HG03460 (cell line): ENCODE measurements at regions not wholly inside any gene's neighbourhood (a gene's known extent, or its start where the extent isn't known, plus 50 kb on each side); places are given as distances from the start of the nearest gene placed in this dataset.
"Not testable (repeated sequence)": the region's sequence is repeated elsewhere in the genome, so short reads cannot be mapped to it uniquely, and the experiment has no call there.

Source experiments
- ATAC-seq: cut with Tn5 transposase; IDR thresholded peaks from one replicate; pipeline ENCODE4 v1.9.1; 2021; ENCODE audit not compliant: unreplicated experiment

DNA sequence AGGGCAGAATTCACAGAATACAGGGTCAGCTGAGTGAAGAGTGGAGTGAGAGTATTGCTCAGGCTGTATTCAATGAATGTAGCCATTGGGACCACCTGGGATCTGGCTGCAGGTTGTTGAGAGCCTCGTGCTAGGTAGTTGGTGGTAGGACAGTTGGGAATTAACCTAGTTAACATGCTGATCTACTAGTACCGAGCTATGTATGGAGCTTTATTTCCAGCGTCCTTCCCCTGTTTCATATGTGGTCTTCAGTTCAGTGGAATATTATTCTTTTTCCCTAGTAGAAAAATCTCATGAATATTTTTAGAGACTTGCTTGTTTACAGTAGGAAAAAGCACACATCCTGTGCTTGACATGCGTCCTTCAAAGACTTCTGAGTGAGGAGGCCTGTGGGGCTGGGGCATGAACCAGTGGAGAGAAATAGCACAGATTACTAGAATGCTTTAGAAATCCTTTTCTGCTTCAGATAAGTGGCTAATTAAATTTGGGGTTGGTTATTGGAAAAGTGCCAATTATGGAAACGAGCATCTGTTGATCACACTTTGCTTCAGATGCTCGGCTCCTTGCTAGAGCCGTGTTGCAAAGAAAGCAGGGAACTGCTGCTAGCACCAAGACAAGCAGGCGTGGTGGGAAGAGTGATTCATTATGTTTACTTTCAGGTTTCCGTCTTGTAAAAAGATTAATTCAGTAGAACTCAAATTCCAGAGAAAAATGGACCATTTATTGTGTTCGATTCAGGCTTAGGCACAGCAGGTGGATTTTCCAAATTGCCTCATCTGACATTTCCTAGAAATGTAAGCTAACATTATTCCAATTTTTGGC lies 53.6 kb downstream of the ARF6 start:
- ATAC-seq, result no peak

DNA sequence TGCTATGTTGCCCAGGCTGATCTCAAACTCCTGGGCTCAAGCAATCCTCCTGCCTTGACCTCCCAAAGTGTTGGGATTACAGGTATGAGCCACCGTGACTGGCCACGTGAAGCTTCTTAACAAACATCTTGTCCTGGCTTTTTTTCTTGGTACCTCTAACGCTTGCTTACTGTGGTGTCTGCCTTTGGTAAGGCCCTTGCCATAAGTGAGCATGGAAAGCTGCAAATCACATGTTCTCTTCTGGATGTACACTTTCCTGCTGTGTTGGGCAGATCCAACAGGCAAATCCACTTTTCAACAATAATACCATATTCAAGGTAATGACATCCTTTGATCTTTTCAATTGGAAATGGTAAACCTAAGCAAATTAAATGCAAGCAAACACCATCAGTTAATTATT lies 54.6 kb downstream of the ARF6 start:
- ATAC-seq, result no peak

DNA sequence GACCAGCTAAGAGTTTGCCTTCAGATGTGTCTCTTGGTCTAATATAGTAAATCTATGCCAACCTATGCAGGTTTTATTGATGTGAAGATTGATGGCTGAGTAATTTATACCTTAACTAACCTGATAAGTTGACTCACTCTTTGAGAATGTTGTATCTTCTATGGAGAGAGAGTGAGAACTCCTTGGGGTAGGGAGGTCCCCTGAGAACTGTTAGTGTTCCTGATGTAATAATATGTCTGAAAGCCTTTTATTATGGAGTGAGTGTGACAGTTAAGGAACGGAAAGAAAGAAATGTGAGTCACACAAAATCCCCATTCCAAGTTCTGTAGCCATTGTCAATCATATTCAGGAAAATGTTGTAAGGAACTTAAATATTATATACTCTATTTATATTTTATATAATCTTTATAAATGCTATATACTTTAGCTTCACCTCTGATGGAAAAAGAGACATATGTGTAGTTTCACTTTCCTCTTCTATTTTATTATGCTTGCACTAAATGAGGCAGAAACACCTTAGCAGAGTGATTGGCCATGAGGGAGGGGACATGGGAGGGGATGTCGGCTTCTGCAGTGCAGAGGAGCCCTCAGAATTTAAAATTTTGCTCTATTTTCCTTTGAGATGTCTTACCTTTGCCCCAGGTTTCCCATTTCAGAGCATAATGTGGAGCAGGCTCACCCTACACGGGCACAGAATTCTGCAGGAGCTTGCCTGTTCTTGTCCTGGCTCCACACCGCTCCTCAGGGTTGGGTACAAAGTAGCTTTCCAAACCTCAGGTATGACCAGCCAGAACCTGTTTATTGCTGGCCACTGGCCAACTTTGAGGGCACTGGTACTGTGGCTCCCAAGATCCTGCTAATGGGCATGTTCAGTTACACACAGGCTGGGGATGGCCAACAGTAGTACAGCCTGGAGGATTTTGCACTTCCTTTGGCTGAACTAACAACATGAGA lies 57.7 kb downstream of the ARF6 start:
- no peak for ATAC-seq

DNA sequence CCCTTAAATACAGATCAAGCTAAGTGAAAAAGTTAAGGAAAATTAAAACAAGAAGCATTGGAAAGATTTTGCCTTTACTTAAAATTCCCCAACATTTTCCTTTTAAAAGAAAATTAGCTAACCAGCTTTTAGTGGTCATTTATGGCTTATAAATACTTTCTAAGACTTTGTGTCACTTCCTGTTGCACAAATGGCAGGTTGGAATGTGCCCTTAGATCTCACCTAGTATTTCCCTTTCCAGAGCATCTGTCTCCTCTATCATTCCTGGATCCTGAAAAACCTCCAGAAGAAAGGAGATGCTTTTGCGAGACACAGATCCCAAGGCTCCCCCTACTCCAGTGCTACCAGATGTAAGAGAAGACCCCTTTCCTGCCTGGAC lies 58.3 kb downstream of the ARF6 start:
- no peak for ATAC-seq

DNA sequence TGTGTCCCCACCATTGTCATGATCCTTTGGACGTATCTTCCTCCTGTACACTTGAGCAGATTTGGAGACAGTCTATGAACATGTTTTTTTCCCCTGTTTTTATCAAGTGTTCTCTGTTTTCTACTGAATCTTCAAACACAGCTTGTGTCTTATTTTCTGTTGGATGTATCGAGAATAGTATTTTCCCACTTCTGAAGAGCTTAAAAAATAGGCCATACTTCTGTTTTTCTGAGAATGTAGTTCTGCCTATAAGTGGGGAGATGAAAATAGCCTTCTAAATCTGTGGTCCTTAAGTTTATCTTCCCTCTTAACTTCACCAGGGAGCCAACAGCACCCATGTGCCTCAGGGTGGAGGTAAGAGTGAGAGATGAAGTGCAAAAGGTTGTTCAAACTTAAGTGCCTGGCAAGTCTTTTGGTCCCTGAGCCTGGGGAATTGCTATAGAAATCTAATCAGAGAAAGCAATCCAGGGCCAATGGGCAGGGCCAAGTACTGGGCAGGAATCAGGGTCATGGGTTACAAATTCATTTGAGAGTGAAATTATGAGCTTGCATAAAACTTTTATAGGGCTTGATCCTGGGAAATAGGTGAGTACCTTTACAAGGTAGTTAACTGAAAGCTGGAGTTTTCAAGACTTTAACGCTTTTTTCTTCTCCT lies 58.9 kb downstream of the ARF6 start:
- no peak for ATAC-seq

DNA sequence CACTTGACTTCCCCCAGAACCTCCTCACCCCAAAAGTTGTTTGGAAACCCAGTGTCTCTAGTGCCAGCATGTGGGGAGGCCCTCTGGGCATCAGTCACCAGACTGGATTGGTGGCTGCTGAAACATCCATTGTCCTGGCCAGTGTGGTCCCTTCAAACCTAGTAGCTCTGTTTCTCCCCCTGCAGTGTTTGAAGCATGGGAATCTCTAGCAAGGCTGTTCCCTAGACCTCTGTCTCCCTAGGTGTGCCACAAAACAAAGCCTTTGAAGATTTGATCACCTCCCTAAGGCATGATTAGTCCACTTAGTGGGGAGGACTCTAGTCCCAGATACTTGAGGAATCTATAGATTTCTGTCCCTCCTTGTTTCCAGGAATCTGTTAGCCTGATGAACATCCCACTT lies 60.3 kb downstream of the ARF6 start:
- ATAC-seq, result no peak

DNA sequence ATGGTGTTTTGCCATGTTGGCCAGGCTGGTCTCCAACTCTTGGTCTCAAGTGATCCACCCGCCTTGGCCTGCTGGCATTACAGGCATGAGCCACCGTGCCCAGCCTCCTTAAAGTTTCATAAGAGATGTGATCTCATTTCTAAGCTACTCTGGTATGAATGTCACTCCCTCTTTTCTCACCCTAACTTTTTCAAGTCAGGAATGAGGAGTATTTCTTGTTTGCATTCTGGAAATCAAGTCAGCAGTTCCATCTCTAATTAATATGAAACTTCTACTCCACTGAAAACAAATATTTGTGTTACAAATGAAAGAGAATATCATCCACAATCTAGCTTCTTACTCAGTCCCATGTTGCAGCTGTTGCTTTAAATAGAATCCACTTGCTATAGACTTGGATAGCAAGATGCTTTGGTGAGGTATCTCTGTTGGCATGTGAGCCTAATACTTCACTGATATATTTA lies 61.3 kb downstream of the ARF6 start:
- ATAC-seq, result no peak

DNA sequence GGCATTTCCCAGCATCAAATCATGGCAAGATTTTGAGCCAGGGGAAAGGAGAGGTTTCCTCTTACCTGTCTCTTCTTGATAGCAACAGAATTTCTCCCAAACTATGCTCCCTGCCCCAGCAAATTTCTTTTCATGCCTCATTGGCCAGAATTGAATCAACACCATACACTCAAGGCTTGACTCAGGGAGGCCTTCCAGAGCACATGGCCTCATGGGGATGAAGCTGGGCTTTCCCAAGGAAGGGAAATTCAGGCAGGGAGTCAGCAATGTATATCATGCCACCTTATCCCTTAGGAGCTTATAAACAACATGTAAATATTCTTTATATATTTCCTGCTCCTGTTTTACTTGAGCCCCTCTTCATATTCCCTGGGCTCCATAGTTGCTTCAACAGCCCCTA lies 62.1 kb downstream of the ARF6 start:
- no peak for ATAC-seq

DNA sequence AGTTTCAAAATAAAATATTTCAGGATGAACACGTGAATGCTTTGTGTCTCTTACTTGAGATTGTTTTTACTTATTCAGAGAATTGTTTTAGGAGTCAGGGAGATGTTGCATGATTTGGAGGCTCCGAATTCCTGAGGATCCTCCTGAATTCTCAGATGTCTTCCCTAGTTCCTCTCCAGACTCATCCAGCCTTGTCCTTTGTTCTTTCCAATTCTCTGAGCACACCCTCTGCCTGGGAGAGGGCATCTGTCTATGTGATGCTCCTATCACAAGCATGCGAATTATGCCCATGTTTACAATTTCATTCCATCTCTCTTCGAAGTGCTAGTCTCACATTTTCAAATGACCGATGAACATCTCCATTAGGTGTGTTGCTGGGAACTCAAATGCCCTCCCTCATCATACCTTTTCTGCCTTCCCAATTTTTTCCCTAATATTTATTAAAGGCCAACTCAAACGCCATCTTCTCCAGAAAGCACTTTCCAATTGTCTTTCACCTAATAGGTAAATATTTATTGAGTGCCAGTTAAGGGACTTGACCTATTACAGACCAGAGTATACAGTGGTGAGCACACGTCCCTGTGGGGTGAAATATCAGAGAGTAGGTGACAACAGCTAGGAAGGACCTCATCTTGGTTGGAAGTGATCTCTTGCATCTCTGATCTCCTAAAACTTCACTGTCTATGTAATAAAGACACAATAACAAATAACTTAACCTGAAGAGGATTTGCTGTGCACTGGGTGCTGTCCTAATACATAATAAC lies 64.4 kb downstream of the ARF6 start:
- ATAC-seq, result no peak

DNA sequence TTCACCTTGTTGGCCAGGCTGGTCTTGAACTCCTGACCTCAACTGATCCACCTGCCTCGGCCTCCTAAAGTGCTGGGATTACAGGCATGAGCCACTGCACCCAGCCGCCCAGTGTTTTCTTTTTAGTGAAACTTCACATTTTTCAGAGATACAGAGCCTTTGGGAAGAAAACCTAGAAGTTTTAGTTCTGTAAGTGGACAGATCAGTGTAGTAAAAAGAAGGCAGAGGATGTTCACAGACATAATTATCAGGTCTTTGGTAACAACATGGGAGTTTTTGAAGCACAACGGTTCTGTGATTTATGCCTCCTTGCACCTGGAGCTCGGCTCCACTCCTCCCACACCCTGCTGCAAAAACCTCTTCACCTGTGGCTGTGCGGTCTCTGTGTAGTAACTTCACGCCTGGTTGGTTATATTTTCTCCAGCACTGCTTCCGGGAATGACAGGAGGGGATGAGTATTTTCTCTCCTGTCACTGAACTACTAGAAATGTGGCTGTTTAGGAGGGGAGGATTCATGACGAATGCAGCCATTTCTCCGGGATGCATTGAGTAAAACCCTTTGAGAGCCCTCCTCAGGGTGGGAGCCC lies 67.0 kb downstream of the ARF6 start:
- no peak for ATAC-seq

DNA sequence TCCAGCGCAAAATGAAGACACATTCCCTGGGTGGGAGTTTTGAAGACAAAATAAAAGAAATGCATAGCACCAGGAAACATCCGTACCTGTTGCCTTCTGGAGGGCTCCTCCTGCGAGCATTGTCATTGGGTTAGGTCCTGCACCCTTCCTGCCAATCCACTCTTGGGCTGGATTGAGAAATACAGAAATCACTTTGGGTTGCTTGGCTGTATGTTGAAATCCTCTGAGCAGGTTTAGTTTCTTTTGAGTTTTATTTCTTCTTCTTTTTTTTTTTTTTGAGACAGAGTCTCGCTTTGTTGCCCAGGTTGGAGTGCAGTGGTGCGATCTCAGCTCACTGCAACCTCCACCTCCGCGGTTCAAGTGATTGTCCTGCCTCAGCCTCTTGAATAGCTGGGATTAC lies 67.6 kb downstream of the ARF6 start:
- no peak for ATAC-seq

DNA sequence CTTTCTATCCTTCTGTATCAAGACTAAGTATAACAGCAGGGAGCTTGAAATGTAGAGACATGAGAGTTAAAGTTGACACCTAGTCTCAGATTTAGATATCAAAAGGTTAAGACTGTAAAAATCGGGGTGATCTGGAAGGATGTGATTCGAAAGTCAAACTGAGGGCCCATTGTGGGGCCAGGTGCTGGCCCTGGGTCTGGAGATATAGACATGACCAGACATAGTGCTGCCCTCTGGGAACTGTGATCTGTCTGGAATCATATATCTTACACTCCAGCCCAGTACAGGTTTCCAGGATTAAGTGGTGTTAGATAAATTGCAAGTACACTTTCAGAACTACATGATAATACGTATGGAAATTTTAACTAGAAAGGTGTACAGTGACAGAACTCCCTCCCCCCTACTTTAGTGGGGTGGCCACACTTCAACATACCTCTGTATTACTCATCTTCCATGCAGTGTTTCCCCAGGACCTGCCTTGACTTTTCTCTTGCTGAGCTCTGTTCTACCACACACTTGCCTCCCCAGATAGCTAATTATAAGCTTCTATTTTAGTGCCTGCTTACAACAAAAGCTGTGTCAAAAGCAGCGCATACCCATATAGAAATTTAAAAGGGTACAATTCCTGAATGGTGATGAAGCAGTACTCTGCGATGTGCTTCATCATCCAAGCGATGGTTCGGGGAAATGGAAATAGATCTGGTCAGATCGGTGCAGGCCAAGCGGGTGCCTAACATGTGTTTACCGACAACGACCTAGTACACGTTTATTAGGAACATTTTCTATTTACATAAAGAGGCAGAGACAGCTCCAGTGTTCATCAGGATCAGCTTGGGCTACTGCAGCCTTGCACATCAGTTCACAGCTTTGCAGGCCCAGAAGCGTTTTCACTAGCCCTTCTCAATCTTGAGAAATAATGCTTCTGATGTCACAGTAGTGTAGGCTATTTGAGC lies 68.7 kb downstream of the ARF6 start:
- ATAC-seq, result no peak

DNA sequence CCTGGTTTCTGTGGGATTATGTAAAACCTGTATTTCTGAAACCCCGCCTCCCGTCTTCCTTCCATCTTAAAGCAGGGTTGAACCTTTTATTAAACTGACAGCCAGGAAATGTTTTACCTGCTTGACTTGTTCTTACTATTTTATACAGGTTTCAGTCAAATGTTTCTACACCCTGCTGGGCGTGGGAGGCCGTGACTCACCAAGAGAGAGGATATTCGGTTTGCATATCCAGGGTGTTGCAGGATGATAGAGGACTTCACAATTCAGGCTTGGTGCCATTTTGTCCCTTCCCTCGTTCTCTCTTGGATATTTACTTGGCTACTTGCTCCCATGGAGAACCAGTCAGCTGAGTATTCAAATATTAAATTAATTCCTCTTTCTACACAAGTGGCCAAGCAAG lies 69.7 kb downstream of the ARF6 start:
- ATAC-seq, result no peak

DNA sequence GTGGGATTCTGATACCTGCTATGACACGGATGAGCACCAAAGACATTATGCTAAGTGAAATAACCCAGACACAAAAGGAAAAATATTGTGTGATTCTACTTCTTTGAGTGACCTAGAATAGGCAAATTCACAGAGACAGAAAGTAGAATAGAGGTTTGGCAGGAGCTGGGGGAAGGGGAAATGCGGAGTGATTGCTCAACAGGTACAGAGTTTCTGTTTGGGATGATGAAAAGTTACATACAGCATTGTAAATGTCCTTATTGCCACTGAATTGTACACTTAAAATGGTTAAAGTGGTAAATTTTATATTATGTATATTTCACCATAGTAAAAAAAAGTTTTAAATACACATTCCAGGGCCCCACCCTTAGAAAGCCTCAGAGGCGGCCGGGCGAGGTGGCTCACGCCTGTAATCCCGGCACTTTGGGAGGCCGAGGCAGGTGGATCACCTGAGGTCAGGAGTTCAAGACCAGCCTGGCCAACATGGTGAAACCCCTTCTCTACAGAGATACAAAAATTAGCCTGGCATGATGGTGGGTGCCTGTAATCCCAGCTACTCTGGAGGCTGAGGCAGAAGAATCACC lies 72.3 kb downstream of the ARF6 start:
- not testable (repeated sequence) for ATAC-seq

DNA sequence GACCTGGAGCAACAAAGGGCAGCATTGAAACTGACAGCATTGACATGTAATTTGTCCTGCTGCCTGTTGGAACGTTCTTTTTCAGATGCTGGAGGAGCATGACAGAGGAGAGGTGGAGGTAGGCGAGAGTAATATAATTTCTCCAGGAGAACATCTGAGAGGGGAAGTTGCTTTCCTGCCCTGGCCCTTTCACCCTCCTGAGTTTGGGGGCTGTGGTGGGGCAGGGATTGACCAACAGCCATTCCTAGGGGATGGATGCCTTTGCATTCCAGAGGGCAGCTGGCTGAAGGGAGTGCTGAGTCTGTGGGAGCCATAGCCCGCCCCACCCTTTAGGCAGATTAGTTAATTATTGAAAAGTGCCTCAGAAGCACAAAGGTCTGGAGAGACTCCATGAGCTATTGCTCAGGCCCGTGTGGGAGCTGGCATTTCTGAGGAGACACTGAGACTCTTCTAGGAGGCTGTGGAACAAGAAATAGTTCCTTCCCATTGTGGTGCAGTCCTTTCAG lies 73.5 kb downstream of the ARF6 start:
- no peak for ATAC-seq

DNA sequence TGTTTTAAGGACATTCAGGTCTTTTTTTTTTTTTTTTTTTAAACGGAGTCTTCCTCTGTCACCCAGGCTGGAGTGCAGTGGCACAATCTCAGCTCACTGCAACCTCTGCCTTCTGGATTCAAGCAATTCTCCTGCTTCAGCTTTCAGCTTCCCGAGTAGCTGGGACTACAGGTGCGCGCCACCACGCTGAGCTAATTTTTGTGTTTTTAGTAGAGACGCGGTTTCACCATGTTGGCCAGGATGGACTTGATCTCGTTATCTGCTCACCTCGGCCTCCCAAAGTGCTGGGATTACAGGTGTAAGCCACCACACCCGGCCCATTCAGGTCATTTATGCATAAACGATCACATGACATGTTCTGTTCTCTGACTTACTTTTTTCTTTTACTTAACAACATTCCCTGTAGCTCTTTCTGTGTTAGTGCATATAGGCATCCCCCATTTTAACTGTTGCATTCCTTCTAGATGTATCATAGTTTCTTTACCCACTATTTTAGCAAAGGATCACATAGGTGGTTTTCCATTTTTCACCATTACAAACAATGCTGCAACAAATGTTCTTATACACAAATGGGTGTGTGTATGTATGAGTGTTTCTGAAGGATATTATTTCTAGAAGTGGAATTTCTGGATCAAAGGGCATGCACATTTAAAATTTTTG lies 74.2 kb downstream of the ARF6 start:
- ATAC-seq, result no peak

DNA sequence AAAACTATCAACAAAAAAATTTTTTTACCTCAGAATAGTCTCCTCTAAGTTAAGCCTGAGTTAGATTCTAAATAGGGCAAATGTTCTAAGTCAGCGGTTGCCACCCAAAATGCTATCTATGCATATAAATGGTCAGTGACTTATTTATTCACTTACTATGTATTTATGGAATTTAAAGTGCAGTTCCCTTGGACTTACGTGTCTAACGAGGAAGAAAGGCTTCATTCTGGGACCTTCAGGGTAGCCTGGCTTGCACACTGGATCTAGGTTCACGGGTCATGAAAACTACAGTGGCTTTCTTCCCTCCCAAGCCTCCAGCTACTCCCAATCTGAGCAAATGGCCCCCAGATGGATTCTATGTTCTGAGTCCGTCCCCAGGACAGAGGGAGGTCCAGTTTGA lies 77.1 kb downstream of the ARF6 start:
- no peak for ATAC-seq

DNA sequence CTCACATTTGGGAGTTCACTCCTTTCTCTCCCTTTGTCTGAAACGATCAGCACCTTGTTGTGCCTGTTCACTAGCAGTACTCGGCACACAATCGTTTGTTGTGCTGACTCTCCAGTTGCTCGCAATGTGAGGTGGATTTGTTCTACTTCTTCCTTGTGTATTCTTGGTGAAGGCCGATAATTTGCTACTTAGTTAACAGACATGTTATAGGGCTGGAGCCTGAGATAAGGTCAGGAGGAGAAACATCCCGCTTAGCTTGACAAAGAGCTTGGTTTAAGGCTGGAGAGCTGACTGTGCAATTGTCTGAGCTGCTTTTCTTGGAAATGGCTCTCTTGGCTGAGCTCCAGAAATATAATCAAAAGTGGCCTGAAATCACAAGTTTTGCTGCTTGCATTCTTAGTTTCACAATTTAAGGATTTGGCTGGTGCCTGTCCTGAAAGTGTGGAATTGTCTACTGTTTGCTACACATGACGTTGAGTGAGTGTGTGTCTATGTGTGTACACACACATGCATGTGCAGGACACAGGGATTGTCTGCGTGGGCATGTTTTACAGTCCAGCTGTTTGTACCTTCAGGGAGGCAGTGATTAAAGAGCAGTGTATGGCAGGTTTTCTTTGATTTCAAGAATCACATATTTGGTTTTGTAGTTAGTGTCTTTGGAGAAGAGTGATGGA lies 77.7 kb downstream of the ARF6 start:
- ATAC-seq, result peak; percentile 6
